ENCODE measurements at regions not wholly inside any gene's neighbourhood (a gene's known extent, or its start where the extent isn't known, plus 50 kb on each side); places are given as distances from the start of the nearest gene placed in this dataset.
"Not testable (repeated sequence)": the region's sequence is repeated elsewhere in the genome, so short reads cannot be mapped to it uniquely, and the experiment has no call there.

DNA sequence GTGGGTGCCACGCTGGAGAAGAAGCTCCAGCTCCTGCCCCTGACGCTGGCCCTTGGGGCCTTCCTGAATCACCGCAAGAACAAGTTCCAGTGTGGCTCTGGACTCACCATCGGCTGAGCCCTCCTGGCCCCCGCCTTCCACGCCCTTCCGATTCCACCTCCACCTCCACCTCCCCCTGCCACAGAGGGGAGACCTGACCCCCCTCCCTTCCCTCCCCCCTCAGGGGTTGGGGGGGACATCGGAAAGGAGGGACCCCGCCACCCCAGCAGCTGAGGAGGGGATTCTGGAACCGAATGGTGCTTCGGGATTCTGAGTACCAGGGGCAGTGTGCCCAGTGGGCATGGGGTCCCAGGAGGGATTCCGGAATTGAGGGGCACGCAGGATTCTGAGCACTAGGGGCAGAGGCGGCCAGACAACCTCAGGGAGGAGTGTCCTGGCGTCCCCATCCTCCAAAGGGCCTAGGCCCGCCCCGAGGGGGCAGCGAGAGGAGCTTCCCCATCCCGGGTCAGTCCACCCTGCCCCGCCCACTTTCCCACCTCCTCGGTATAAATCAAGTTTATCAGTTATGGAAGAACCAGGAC is 166.0 kb downstream of the POTEG start:
- DNase-seq = not testable (repeated sequence)

DNA sequence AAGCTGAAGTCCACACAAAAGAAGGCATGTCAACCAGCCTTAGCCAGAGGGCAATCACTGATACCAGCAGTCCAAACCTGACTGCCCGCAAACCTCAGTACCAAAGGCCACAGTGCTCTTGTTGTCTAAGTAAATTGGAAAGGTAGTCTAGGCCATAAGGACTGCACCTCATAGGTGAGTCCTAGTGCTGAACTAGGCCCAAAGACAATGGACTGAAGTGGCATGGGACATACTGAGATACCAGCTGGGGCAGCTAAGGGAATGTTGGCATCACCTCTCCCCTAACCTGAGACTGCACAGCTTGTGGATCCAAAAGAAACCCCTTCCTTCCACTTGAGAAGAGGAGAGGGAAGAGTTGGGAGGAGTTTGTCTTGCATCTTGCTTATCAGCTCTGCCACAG is 161.9 kb downstream of the POTEG start:
- DNase-seq = not testable (repeated sequence)

DNA sequence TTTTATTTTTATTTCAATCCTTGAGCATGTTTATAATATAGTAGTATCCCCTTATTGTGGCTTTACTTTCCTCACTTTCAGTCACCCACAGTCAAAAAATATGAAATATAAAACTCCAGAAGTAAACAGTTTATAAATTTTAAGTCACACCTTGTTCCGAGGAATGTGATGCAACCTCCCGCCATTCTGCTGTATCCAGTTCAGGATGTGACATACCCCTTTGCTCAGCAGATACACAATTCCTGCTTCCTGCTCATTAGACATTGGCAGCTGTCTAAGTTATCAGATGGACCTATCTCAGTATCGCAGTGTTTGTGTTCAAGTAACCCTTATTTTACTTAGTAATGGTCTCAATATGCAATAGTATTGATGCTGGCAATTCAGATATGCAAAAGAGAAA is 144.5 kb downstream of the POTEG start:
- DNase-seq = not testable (repeated sequence)

DNA sequence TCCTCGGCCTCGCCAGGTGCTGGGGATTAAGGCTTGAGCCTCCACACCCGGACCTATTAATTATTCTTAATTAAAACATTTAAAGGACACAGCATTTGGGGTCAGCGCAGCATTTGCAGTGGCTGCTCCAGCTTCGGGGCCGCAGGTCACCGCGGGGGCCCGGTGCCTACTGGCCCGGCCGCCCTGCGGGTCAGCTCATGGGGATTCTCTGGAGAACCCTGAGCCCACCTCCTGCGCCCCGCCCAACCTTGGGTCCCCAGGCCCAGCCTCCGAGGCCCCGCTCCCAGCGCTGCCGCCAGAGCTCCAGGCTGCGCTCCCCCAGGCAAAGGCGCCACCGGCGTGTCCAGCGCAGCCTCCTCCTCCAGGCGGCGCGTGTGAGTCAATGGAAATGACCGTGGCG is 133.9 kb downstream of the POTEG start:
- DNase-seq = not testable (repeated sequence)

DNA sequence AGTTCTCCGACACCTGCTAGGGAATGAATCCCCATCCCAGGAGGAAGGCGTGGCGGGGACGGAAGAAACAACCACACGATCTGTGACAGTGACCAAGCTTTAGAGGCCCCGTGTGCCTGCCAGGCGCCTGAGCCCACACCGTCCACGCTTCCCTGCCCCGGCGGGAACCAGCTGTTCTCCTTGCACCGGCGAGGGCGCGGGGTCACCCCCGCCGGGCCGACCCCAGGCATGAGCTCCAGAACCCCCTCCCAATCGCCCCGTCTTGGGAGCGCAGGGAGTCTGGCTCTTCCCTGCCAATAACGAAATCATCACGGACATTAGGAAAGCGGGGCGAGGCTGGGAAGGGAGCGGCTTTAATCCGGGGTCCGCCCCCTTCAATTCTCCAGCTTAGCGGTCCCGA is 133.3 kb downstream of the POTEG start:
- DNase-seq = not testable (repeated sequence)

DNA sequence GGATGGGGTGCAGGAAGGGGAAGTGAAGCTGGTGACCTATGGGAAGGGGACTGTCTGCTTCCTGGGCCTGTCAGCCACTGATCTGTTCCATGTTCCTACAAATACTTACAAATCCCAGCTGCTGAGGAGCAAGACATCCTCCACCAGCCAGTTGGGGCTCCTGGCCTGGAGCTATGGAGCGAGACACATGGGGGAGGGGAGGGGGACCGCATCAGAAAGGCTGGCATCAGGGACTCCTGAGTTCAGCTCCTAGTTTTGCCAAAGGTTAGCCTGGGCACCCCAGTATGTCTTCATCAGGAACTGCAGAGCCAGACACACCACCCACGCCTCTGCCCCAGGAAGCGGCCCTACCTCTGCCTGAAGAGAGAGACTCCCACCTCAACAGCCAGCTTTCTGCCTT is 130.3 kb downstream of the POTEG start:
- DNase-seq = not testable (repeated sequence)

DNA sequence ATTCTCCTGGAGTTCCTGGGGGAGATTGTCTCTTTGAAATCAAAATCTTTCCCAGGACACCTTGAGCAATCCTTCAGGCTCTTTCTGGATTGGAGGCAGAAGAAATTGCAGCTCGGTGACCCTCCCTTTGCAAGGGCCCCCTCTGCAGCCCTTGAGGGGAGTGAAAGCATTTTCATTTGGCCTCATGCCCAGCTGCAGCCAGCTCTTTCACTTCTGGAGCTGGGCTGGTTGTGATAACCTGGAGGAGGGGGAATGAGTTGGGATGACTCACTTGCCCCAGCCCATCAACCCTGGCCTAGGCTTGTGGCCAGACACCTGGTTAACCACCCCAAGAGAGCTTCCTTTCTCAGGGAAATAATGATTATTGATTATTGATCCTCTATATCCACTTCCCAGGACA is 129.7 kb downstream of the POTEG start:
- not testable (repeated sequence) for DNase-seq

DNA sequence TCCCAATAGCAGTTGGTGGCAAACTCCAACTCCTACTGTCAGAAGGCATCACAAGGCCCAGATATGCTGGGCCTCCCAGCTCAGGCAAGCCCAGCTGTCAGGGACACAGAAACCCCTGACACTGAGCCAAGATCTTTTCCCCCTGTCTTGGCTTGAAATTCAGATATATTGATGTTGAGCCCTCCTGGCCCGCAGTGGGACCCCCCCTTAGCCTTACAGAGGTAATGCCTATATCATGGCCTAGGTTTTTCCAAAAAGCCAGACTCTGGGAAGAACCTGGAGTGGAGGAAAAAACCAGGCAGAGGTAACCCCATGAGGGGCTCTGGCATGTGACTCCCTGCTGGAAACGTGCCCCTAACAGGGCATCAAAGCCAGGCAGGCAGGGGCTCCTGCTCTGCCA is 129.2 kb downstream of the POTEG start:
- DNase-seq = not testable (repeated sequence)

DNA sequence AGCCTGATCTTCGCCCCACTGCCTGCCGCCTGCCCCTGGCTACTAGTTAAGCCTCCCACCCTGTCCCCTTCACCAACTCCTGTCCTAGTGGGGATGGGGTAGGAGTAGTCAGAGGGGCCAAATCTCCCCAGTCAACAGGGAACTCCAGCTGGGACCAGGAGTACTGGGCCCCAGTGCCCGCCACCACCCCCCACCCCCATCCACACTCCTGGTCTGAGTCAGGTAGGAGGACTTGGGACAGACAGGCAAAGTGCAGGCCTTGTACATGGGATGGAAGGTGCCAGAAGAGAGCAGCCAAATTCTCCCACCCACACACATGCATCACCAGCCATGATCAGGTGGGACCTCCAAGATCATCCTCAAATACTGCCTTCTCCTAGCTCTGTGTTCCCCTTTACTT is 128.4 kb downstream of the POTEG start:
- not testable (repeated sequence) for DNase-seq

DNA sequence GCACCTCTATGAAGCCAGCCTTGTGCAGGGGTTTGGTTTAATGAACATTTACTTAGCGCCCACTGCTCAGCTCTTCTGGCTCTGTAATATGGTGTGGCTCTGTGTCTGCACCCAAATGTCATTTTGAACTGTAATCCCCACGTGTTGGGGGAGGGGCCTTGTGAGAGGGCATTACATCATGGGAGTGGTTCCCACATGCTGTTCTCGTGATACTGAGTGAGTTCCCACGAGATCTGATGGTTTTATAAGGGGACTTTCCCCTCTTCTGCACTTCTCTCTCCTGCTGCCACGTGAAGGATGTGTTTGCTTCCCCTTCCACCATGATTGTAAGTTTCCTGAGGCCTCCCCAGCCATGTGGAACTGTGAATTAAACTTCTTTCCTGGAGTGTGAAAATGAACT is 127.7 kb downstream of the POTEG start:
- not testable (repeated sequence) for DNase-seq

DNA sequence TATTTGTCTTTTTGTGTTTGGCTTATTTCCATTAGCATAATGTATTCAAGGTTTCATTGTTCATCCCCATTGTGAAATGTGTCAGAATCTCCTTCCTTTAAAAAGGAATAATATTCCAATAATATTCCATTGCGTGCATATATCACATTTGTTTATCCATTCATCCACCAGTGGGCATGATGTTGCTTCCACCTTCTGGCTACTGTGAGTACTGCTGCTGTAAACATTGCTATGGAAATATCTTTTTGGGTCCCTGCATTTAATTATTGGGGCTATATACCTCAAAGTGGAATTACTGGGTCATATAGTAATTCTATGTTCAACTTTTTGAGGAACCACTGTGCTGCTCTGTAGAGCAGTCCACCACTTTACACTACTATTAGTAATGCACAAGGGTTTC is 123.1 kb downstream of the POTEG start:
- DNase-seq = not testable (repeated sequence)

DNA sequence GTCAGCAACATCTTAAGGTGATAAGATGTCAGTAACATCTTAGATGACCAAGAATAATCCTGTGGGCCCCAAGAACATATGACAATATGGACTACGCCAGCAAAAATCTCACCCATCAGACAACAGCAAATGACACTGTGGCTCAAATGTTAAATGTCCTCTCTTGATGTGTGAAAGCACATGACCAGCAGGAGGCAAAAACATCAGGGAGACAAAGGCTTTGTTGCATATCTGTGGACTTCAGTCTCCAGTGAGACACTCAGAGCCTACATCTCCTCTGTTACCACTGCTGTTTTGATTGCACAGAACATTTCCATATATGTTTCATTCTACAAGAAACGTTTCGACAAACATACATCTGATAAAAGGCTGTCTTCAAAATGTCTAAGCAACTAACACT is 103.5 kb downstream of the POTEG start:
- not testable (repeated sequence) for DNase-seq

DNA sequence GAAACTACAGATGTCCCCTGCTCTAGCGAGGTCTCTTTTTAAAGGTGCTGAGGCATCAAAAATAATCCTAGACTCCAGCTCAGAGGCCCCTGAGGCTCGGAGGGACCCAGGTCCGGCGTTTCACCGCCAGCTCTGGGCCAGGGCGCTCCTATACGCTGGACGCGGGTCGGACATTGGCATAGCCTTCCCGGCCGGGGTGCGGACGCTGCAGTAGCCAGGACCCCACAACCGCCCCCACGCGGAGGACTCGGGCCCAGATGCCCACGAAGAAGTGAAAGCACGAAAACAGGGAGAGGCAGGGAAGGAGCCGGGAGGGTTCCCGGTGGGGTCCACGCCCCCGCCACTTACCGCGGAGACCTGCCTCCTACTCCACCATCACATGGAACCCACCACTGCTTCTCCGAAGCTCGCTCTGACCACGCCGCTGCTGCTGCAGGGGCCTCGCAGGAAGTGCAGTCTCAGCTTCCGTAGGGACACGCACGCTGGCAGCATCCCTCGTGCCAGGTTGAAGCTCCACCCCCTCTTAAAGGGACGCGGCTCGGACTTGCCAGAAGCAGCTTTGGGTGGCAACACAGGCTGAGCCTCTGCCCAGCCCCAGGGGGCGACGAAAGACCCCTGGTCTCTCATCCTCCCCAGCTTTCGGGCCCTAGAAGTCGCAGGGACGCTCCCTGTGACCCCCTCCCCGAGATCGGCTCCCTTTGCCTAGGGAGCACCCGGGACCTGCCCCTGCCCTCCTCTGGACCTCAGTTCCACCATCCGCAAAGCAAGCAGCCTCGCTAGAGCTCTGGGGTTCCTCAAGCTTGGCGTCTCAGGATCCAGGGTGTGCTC is 96.7 kb downstream of the POTEG start:
- DNase-seq = not testable (repeated sequence)

DNA sequence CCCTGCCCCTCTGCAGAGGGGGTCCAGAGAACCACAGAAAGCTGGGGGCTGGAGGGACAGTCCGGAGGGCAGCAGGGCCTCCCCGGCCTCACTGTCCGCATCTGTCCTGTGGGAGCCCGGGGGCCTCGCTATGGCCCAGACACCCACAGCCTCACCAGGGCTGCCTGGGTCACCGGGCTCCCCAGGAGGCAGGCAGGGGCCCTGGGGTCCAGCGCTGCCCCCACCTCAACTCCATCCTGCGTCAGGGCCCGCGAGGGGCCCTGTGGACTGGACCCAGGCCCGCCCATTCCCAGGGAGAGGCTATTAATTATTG is 96.1 kb downstream of the POTEG start:
- DNase-seq = not testable (repeated sequence)

DNA sequence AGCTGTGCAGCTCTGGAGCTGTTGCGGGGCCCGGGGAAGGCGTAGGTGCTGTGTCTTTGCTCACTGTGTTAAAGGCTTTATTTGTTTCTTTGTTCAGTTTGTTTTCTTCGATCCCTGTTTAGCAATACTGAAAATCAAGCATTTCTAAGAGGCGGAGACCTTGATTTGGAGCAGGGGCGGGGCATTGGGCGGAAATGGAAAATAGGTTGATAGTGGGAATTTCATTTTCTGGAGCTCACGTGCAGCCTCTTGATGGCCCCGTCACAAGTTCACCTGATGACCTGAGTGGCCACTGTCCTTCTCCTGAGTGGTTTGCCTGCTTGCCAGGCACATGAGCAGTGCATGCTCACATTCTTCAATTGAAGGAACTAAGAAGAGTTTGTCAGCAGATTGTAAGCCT is 93.2 kb downstream of the POTEG start:
- not testable (repeated sequence) for DNase-seq

DNA sequence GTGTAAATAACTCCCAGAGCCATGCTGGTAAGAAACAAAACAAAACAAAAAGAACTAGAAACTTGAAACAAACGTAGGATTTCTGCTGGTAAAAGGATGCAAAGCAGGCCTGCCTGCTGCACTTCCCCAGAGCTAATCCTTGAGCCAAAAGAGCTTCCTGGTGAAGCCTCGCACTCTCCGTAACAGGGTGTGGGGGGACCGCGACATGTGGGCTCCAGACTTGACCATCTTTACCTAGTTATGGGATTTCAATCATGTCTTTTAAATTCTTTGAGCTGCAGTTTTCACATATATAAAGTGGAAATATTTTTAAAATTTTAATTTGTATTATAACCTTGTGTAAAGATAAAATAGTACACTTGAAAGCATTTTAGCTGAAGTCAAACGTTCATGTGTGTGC is 92.5 kb downstream of the POTEG start:
- not testable (repeated sequence) for DNase-seq

DNA sequence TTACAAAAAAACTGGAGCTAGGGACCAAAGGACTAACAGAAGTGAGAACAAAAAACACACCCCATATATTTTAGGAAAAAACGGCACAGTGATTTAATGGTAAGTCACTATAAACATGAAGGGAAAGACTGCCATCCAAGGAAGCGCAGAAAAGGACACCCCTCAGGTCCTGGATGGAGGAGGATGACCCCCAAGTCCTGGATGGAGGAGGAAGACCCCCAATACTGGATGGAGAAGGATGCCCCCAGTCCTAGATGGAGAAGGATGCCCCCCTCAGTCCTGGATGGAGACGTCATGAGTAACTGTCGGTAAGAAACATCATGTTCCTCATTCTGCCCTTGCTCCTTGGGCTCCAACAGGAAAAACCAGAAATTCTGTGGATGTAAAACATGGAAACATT is 89.9 kb downstream of the POTEG start:
- DNase-seq = not testable (repeated sequence)

DNA sequence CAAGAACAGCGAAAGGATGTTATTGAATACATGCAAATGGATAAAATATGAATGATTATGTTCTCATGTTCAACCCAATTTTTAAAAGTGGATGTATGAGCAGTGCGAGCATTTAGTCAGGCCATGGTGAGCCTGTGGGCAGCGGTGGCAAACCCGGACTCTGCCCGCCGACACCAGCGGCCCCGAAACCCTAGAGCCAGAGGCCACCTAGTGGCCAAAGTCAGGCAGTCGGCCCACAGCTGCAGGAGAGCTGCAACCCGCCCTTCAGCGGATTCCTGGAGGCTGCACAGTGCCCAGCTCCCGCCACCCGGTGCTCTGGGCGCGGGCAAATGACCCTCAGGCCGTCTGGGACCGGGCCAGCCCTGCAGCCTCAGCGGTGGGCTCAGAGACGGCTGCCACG is 89.5 kb downstream of the POTEG start:
- not testable (repeated sequence) for DNase-seq

DNA sequence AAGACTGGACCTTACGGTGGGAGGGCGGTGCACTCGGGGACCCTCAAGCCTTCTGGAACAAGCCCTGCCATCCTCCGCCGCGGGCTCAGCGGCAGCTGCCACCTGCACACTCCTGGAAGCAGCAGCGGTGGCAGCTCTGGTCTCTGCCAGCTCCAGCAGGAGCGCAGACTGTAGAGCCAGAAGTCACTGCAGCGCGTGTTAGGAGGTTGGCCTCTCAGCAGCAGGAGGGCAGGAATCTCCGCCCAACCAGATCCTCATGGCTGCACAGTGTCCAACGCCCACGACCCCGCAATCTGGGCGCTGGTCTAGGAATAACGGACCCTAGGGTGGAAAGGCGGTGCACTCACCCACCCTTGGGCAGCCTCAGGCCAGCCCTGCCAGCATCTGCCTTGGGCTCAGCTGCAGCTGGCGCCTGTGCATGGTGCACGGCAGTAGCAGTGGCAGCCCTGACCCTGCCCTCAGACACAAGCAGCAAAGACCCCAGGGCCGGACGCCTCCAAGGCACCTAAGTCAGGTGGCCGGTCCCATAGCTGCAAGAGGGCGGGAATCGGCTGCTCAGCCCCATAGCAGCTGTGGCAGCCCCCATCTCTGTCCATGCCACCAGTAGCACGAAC is 88.7 kb downstream of the POTEG start:
- not testable (repeated sequence) for DNase-seq

DNA sequence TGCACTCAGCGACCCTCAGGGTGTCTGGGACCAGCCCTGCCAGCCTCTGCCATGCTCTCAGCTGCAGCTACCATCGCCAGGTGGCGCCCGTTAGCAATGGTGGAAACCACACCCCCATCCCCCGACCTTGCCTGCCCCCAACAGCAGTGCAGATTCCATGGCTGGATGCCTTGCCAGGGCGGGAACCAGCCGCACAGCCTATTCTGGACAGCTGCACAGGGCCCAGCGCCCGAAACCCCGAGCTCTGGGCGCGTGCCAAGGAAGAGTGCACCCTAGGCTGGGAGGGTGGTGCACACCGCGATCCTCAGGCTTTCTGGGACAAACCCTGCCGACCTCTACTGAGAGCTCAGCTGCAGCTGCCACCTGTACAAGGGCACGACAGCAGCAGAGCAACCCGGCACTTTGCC is 88.1 kb downstream of the POTEG start:
- DNase-seq = not testable (repeated sequence)

DNA sequence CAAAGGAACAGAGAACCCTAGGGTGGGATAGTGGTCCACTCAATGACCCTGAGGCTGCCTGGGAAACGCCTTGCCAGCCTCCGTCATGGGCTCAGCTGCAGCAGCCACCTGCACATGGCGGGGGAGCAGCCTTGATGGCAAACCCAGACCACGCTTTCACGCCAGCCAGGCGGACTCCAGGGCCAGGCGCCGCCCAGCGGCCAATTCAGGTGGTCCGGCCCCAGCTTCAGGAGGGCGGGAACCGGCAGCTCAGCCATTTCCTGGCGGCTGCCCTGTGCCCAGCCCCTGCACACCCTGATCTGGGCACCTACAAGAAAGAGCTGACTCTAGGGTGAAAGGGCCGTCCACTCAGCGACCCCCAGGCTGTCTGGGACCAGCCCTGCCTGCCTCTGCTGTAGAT is 87.5 kb downstream of the POTEG start:
- not testable (repeated sequence) for DNase-seq

DNA sequence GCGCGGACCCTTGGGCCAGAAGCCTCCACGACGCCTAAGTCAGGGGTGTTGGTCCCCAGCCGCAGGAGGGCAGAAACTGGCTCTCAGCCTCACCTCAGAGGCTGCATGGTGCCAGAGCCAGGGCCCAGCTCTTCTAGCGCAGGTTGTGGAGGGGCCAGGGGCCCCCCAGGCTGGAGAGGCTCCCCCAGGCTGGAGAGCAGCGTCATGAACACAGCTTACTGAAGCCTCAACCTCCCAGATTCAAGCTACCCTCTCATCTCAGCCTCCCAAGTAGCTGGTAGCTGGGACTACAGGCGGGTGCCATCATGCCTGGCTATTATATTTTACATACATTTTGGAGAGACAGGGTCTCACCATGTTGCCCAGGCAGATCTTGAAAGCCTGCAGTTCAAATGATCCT is 87.0 kb downstream of the POTEG start:
- not testable (repeated sequence) for DNase-seq
